ENCODE measurements at regions not wholly inside any gene's neighbourhood (a gene's known extent, or its start where the extent isn't known, plus 50 kb on each side); places are given as distances from the start of the nearest gene placed in this dataset.

- Histone ChIP-seq H3K4me3 (ENCODE audit: low read length in 2 of 2) (no peak overlapping the region), H3K4me1 (ENCODE audit: control insufficient read depth, insufficient read depth, low read length) (peaks cover 2% of the 10 kb centered on the region), H3K9me3 (ENCODE audit: control insufficient read depth in 2 of 2, low read length in 2 of 2) (no peaks in the 10 kb centered on the region), H3K36me3 (ENCODE audit: control insufficient read depth in 2 of 2, insufficient read depth in 2 of 2, low read length in 2 of 2) (no peaks in the 10 kb centered on the region), H3K27me3 (ENCODE audit: control insufficient read depth in 1 of 2, insufficient read depth in 2 of 2, low read length in 2 of 2) (no peaks in the 10 kb centered on the region), H3K27ac (ENCODE audit: low read length) (no peak overlapping the region), H3K9ac (ENCODE audit: low read length in 2 of 2) (no peak overlapping the region)
Measured at GRCh38 chr15:94747510-94747909, 516.1 kb downstream of the MCTP2 start.

- Histone ChIP-seq H3K27me3 (ENCODE audit: control insufficient read depth in 1 of 2, insufficient read depth in 2 of 2, low read length in 2 of 2) (no peaks in the 10 kb centered on the region), H3K27ac (ENCODE audit: low read length) (no peak overlapping the region), H3K36me3 (ENCODE audit: control insufficient read depth in 2 of 2, insufficient read depth in 2 of 2, low read length in 2 of 2) (no peaks in the 10 kb centered on the region), H3K9me3 (ENCODE audit: control insufficient read depth in 2 of 2, low read length in 2 of 2) (no peaks in the 10 kb centered on the region), H3K4me1 (ENCODE audit: control insufficient read depth, insufficient read depth, low read length) (peaks cover 2% of the 10 kb centered on the region), H3K4me3 (ENCODE audit: low read length in 2 of 2) (no peak overlapping the region), H3K9ac (ENCODE audit: low read length in 2 of 2) (no peak overlapping the region)
Measured at GRCh38 chr15:94749811-94750617, 518.7 kb downstream of the MCTP2 start.

- no peak overlapping the region for H3K27ac ChIP-seq (ENCODE audit: low read length)
- H3K27me3 ChIP-seq (ENCODE audit: control insufficient read depth in 1 of 2, insufficient read depth in 2 of 2, low read length in 2 of 2): no peaks in the 10 kb centered on the region
- no peak overlapping the region for H3K9ac ChIP-seq (ENCODE audit: low read length in 2 of 2)
- no peaks in the 10 kb centered on the region for H3K4me1 ChIP-seq (ENCODE audit: control insufficient read depth, insufficient read depth, low read length)
- no peaks in the 10 kb centered on the region for H3K36me3 ChIP-seq (ENCODE audit: control insufficient read depth in 2 of 2, insufficient read depth in 2 of 2, low read length in 2 of 2)
- no peak overlapping the region for H3K4me3 ChIP-seq (ENCODE audit: low read length in 2 of 2)
- H3K9me3 ChIP-seq (ENCODE audit: control insufficient read depth in 2 of 2, low read length in 2 of 2): no peaks in the 10 kb centered on the region
Measured at GRCh38 chr15:94760348-94760747, 529.0 kb downstream of the MCTP2 start.

GRCh38 chr15:94761574-94761973 is 530.2 kb downstream of the MCTP2 start:
- H3K9ac ChIP-seq (ENCODE audit: low read length in 2 of 2): no peak overlapping the region
- H3K36me3 ChIP-seq (ENCODE audit: control insufficient read depth in 2 of 2, insufficient read depth in 2 of 2, low read length in 2 of 2): no peaks in the 10 kb centered on the region
- H3K4me1 ChIP-seq (ENCODE audit: control insufficient read depth, insufficient read depth, low read length): no peaks in the 10 kb centered on the region
- H3K9me3 ChIP-seq (ENCODE audit: control insufficient read depth in 2 of 2, low read length in 2 of 2): no peaks in the 10 kb centered on the region
- H3K4me3 ChIP-seq (ENCODE audit: low read length in 2 of 2): no peak overlapping the region
- no peaks in the 10 kb centered on the region for H3K27me3 ChIP-seq (ENCODE audit: control insufficient read depth in 1 of 2, insufficient read depth in 2 of 2, low read length in 2 of 2)
- no peak overlapping the region for H3K27ac ChIP-seq (ENCODE audit: low read length)

GRCh38 chr15:94769089-94769488 is 537.7 kb downstream of the MCTP2 start:
- Histone ChIP-seq H3K9ac (ENCODE audit: low read length in 2 of 2) (no peak overlapping the region), H3K4me3 (ENCODE audit: low read length in 2 of 2) (no peak overlapping the region), H3K27me3 (ENCODE audit: control insufficient read depth in 1 of 2, insufficient read depth in 2 of 2, low read length in 2 of 2) (no peaks in the 10 kb centered on the region)

GRCh38 chr15:94770199-94770598 is 538.8 kb downstream of the MCTP2 start:
- Histone ChIP-seq H3K4me3 (ENCODE audit: low read length in 2 of 2) (no peak overlapping the region), H3K27me3 (ENCODE audit: control insufficient read depth in 1 of 2, insufficient read depth in 2 of 2, low read length in 2 of 2) (no peaks in the 10 kb centered on the region), H3K9me3 (ENCODE audit: control insufficient read depth in 2 of 2, low read length in 2 of 2) (no peaks in the 10 kb centered on the region)

More at GRCh38 chr15:94769089-94769488, 537.7 kb downstream of the MCTP2 start:
- Histone ChIP-seq H3K36me3 (ENCODE audit: control insufficient read depth in 2 of 2, insufficient read depth in 2 of 2, low read length in 2 of 2) (no peaks in the 10 kb centered on the region), H3K9me3 (ENCODE audit: control insufficient read depth in 2 of 2, low read length in 2 of 2) (no peaks in the 10 kb centered on the region), H3K27ac (ENCODE audit: low read length) (no peak overlapping the region), H3K4me1 (ENCODE audit: control insufficient read depth, insufficient read depth, low read length) (no peaks in the 10 kb centered on the region)

GRCh38 chr15:94777037-94777436 is 545.7 kb downstream of the MCTP2 start:
- Histone ChIP-seq H3K4me3 (ENCODE audit: low read length in 2 of 2) (no peak overlapping the region), H3K4me1 (ENCODE audit: control insufficient read depth, insufficient read depth, low read length) (no peaks in the 10 kb centered on the region), H3K27ac (ENCODE audit: low read length) (no peak overlapping the region), H3K9me3 (ENCODE audit: control insufficient read depth in 2 of 2, low read length in 2 of 2) (no peaks in the 10 kb centered on the region), H3K27me3 (ENCODE audit: control insufficient read depth in 1 of 2, insufficient read depth in 2 of 2, low read length in 2 of 2) (no peaks in the 10 kb centered on the region), H3K36me3 (ENCODE audit: control insufficient read depth in 2 of 2, insufficient read depth in 2 of 2, low read length in 2 of 2) (no peaks in the 10 kb centered on the region), H3K9ac (ENCODE audit: low read length in 2 of 2) (no peak overlapping the region)

More at GRCh38 chr15:94770199-94770598, 538.8 kb downstream of the MCTP2 start:
- no peak overlapping the region for H3K9ac ChIP-seq (ENCODE audit: low read length in 2 of 2)
- no peak overlapping the region for H3K27ac ChIP-seq (ENCODE audit: low read length)
- no peaks in the 10 kb centered on the region for H3K36me3 ChIP-seq (ENCODE audit: control insufficient read depth in 2 of 2, insufficient read depth in 2 of 2, low read length in 2 of 2)
- no peaks in the 10 kb centered on the region for H3K4me1 ChIP-seq (ENCODE audit: control insufficient read depth, insufficient read depth, low read length)

- no peak overlapping the region for H3K27ac ChIP-seq (ENCODE audit: low read length)
- H3K36me3 ChIP-seq (ENCODE audit: control insufficient read depth in 2 of 2, insufficient read depth in 2 of 2, low read length in 2 of 2): no peaks in the 10 kb centered on the region
- H3K27me3 ChIP-seq (ENCODE audit: control insufficient read depth in 1 of 2, insufficient read depth in 2 of 2, low read length in 2 of 2): no peaks in the 10 kb centered on the region
- no peak overlapping the region for H3K4me3 ChIP-seq (ENCODE audit: low read length in 2 of 2)
- no peak overlapping the region for H3K9ac ChIP-seq (ENCODE audit: low read length in 2 of 2)
- no peaks in the 10 kb centered on the region for H3K4me1 ChIP-seq (ENCODE audit: control insufficient read depth, insufficient read depth, low read length)
- H3K9me3 ChIP-seq (ENCODE audit: control insufficient read depth in 2 of 2, low read length in 2 of 2): no peaks in the 10 kb centered on the region
Measured at GRCh38 chr15:94778840-94779239, 547.5 kb downstream of the MCTP2 start.

- H3K4me1 ChIP-seq (ENCODE audit: control insufficient read depth, insufficient read depth, low read length): no peaks in the 10 kb centered on the region
- no peak overlapping the region for H3K27ac ChIP-seq (ENCODE audit: low read length)
- H3K4me3 ChIP-seq (ENCODE audit: low read length in 2 of 2): no peak overlapping the region
- no peaks in the 10 kb centered on the region for H3K9me3 ChIP-seq (ENCODE audit: control insufficient read depth in 2 of 2, low read length in 2 of 2)
- H3K27me3 ChIP-seq (ENCODE audit: control insufficient read depth in 1 of 2, insufficient read depth in 2 of 2, low read length in 2 of 2): no peaks in the 10 kb centered on the region
- no peaks in the 10 kb centered on the region for H3K36me3 ChIP-seq (ENCODE audit: control insufficient read depth in 2 of 2, insufficient read depth in 2 of 2, low read length in 2 of 2)
- no peak overlapping the region for H3K9ac ChIP-seq (ENCODE audit: low read length in 2 of 2)
Measured at GRCh38 chr15:94780166-94780565, 548.8 kb downstream of the MCTP2 start.

GRCh38 chr15:94785091-94785490 is 553.7 kb downstream of the MCTP2 start:
- Histone ChIP-seq H3K36me3 (ENCODE audit: control insufficient read depth in 2 of 2, insufficient read depth in 2 of 2, low read length in 2 of 2) (no peaks in the 10 kb centered on the region), H3K9me3 (ENCODE audit: control insufficient read depth in 2 of 2, low read length in 2 of 2) (no peaks in the 10 kb centered on the region), H3K4me3 (ENCODE audit: low read length in 2 of 2) (no peak overlapping the region), H3K27me3 (ENCODE audit: control insufficient read depth in 1 of 2, insufficient read depth in 2 of 2, low read length in 2 of 2) (no peaks in the 10 kb centered on the region), H3K4me1 (ENCODE audit: control insufficient read depth, insufficient read depth, low read length) (no peaks in the 10 kb centered on the region), H3K27ac (ENCODE audit: low read length) (no peak overlapping the region), H3K9ac (ENCODE audit: low read length in 2 of 2) (no peak overlapping the region)

- H3K27me3 ChIP-seq (ENCODE audit: control insufficient read depth in 1 of 2, insufficient read depth in 2 of 2, low read length in 2 of 2): no peaks in the 10 kb centered on the region
- H3K36me3 ChIP-seq (ENCODE audit: control insufficient read depth in 2 of 2, insufficient read depth in 2 of 2, low read length in 2 of 2): no peaks in the 10 kb centered on the region
- H3K4me3 ChIP-seq (ENCODE audit: low read length in 2 of 2): no peak overlapping the region
- H3K27ac ChIP-seq (ENCODE audit: low read length): no peak overlapping the region
- no peak overlapping the region for H3K9ac ChIP-seq (ENCODE audit: low read length in 2 of 2)
- no peaks in the 10 kb centered on the region for H3K9me3 ChIP-seq (ENCODE audit: control insufficient read depth in 2 of 2, low read length in 2 of 2)
- H3K4me1 ChIP-seq (ENCODE audit: control insufficient read depth, insufficient read depth, low read length): no peaks in the 10 kb centered on the region
Measured at GRCh38 chr15:94791008-94791407, 559.6 kb downstream of the MCTP2 start.
